GM18858 (cell line): ENCODE measurements at regions not wholly inside any gene's neighbourhood (a gene's known extent, or its start where the extent isn't known, plus 50 kb on each side); places are given as distances from the start of the nearest gene placed in this dataset.

Experiments used
- ATAC-seq: cut with Tn5 transposase; IDR thresholded peaks from one replicate; pipeline ENCODE4 v1.9.1; 2021; ENCODE audit not compliant: unreplicated experiment

DNA sequence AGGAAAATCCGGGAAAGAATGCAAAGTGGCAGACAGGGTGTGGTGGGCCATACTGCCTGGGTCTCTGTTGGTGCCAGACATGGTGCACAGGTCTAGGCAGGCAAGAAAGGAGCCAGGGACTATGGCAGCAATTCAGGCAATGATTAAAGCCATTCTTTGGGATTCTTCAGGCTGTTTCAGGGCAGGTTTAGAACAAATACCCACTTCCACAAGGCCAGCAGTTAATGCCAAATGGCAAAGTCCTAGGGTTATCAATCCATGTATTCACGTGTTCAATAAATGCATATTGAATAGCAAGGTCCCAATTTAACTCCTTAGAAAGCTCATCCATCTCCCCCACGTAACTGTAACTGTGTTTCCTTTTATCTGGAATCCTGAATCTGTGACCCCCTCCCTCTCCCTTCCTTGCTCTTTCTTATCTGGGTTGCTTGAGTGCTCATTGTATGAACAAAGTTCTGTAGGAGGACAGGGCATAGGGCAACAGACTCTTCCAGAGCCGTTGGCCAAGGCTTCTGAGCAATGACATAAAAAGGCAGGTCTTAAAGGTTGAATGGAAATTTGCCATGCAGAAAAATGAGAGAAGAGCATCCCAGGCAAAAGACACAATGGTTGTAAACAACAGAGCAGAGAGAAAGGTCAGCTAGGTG, 146.8 kb upstream of the KLHL29 start:
- ATAC-seq = no peak

DNA sequence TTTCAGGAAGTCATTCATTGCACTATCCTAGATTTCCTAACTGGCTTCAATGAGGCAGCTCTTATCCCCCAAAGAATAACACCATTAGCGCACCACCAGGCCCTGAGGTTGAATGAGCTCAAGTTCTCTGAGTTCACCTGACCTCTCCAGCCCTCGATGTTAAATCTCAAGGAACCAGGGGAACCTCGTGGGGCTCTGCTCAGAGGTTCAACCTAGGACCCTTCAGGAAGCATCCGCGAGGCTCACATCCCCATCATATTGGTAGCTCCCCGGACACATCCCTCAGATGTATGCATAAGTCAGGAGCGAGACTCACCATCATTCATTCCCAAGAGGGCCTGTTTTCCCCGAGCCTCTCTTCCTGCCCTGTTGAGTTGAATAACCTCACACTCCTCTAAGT, 145.6 kb upstream of the KLHL29 start:
- ATAC-seq = no peak

DNA sequence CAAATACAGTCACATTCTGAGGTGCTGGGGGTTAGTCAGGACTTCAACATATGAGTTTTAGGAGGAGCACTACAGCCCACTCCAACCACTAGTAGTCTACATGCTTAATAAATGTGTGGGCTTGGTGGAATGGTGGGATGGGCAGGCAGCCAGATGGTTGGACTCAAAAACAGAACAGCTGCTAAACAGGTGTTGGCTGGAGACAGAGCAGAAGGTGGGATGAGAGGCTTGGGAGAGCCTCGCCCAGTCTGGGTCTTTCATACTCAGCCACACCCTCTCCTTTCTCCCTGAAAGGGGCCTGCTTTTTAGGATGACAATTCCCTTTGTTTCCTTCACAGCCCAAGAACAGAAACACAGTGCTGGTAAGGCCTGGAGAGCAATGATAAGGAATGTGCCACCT, 143.9 kb upstream of the KLHL29 start:
- no peak for ATAC-seq

DNA sequence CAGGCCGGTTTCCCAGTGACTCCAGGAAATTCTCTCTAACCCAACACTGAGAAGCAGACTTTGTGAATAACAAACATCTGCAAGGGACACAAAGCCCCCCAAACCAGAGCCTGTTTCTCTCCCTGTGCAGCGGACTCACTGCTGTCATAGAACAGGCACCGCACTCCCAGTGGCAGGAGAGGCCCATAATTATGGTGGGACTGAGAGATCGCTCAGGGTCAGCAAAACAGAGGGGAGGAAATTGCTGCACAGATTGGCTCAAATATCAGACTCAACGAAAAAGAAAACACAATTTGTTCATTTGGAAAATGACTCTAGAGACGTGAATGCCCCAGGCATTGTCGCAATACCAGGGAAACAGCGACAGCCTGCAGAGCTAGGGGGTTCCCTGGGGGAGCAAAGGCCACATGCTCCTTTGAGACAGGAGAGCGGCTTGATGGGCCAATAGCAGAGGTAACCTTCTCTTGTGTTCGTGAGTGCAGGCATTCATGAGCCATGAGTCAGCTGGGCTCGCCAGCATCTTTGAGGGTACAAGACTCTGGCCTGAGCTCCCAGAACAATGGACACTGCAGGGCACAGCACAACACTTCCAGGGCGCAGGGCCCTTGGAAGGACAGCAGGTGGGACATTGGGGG, 143.3 kb upstream of the KLHL29 start:
- ATAC-seq = no peak

DNA sequence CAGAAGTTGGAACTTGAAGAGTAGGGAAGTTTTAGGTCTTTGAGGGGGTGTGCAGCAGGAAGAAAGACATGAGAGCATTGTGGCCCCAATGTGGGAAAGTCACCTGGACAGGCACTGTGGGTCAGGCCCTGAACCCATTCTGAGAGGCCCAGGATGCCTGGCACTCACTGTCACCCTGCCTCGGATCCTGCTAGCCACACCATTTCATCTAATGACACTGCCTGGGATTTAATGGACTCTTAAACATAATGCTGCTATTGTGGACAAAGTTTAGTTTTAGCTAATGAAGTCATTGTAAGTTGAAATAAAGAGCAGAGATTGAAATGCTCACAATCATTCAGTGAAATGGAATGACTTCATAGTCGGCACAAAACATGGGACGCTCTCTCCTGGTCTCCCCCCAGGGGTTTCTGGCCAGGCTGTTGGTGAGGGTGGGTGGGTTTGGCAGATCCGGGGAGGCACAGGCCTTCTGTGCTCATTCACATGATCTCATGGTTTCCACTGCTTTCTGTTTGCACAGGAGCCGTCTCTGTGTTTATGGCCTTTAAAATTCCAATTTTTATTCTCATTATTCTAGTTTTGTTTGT, 141.8 kb upstream of the KLHL29 start:
- ATAC-seq = no peak

DNA sequence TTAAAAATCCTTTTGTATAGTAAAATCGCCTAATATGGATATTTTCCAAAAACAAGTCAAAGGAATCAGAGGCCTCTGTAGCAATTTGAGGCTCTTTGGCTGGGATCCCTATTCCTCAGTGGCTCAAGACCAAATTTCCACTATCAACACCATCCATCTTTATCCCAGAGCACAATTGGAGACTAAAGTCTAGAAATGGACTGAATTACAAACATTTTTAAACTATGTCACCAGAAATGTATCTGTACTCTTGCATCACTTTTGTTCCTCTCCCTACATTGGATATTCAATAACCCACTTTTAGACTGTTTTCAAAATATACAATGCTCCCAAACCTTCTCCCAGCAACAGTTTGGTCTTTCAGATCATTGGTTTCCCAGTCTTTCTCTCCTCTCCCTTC, 140.4 kb upstream of the KLHL29 start:
- no peak for ATAC-seq

DNA sequence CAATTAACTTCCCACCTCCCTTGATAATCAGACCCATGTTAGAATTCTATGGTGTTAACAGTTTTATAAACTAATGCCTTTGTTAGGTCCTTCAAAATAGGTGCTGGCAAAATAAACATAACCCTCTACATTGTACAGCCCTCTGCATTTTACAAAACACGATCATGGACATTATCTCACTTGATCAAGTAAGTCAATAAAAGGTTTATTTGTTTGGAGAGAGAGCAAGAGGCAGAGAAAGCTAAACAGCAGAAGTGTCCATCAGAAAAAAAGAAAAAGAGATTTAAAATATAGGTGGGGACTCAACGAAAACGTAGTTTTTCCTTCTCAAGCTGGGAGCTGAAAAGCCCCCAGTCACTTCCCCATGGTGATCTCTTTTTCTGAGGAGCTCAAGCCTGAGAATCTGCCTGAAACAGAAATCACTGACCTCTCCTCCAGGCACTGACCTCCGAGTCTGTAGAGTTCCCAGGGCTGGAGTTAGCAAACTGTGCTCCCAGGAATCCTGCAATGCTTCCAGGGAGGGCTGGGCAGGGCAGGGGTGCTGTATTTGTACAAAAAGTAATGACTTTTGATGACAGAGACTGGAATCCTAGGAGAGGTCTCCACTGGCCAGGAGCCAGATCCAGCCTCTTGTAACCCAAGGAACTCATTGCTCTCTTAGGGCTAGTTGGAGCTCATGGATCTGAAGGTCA, 137.8 kb upstream of the KLHL29 start:
- ATAC-seq = no peak

DNA sequence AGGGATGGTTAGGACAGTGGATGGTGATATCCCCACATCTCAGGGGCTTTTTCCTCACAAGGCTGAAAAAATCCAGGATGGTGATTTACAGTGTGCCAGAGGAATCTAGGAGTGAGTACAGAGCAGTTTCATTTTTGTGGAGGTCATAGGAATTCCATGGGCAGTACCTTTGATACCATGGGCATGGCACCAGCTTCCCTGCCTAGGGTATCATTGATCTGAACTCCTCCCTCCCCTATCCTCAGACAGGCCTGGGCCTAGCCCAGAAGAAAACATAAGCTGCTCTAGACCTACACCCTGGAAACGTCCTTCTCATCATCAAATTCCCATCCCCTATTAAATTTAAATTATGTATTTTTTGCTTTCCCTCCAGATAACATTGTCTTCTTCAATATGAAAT, 136.3 kb upstream of the KLHL29 start:
- ATAC-seq = no peak

DNA sequence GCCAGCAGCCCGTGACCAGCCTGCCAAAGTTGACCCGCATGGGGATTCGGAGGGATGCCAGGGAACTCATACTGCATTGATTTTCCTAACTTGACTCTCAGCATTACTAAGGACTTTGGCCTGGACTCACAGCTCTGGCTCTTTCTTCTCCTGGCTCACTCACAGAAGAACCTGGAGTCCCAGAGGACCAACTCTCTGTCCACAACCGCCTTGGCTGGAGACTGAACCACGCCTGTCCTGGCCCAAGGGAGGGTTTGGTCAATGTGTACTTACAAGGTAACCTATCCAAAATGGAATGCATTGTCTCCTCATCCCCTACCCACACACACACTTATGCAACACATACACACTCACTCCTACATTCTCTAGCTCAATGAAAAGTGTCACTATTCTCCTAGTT, 135.6 kb upstream of the KLHL29 start:
- ATAC-seq = no peak

DNA sequence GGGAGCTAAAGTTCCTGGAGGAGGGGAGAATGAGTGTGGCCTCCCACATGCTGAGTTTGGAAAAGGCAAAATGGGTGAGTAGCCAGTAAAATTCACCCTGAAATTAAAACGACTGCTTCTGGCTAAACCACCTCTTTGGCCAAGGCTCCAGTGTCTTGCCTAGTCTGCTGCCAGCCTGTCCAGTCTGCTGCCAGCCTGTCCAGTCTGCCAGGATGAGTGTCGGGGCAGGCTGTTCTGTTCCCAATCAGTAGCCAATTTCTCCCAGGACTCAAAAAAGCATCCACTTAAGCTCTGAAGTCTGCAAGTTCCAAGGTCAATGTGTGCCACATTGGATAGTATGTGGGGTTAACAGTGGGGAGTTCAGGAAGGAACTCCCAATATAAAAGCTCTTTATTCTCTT, 134.6 kb upstream of the KLHL29 start:
- ATAC-seq = no peak

DNA sequence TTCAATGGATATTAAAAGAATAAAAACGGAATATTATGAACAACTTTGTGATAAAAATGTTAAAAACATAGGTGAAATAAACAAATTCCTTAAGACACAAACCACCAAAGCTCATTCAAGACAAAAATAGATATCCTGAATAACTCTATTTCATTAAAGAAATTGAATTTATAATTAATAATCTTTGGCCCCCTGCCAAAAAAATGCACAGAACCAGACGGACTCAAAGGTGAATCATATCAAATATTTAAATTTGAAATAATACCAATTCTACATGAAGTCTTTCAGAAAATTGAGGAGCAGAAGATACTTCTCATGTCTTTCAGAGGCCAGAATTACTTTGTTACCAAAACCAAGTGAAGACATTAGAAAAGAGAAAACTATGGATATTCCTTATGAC, 128.3 kb upstream of the KLHL29 start:
- no peak for ATAC-seq

DNA sequence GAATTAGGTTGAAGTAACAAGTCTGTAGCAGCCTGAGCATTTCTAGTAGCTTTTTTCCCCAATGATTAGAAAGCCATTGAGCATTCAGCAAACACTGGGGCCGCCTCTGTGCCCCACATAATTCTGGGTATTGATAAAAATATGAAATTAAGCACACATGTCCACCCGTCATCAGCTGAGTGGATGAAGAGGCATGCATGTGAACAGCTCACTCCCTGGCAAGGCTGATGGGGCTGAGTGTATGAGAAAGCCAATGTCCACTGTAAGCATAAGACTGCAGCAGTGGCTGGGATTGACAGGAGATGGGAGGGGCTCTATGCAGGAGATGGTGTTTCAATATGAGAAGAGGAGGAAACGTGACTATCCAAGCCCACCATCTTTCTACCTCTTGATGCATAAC, 124.4 kb upstream of the KLHL29 start:
- ATAC-seq = no peak

DNA sequence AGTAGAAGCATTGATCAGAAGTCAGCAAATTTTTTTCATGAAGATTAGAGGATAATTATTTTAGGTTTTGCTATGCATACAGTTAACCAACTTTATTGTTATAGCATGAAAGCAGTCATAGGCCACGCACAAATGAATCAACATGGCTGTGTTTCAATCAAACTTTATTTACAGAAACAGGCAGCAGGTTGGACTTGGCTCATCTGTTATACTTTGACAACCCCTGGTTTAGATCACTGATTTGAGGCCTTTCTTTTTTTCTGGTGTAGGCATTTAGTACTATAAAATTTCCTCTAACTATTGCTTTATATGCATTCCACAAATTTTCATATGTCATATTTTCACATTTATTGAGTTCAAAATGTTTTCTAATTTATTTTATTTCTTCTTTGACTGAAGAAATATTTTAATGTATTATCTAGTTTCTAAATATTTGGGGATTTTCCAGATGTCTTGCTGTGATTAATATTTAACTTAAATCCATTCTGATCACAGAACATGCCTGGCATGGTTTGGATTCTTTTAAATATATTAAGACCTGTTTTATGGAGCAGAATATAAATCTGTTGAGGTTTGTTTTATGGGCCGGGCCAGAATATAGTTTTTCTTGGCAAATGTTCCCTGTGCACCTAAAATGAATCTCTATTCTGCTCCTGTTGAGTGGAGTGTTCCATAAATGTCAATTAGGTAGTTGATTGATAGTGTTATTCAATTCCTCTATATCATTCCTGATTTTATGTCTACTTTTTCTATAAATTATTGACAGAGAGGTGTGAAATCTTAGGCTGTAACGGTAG, 116.3 kb upstream of the KLHL29 start:
- no peak for ATAC-seq

DNA sequence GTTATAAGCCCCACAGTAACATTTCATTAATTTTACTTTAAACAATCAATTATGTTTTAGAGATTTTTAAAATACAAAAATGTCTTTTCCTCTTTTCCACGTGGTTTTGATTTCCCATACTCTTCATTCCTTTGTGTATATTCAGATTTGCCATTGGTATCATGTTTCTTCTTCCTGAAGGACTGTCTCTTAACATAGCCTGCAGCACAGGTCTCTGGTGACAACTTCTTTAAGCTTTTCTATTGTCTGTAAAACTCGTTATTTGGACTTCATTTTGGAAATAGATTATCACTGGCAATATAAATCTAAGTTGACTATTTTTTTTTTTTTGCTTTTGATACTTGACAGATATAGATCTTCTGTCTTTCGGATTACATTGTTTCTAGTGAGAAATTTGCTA, 115.2 kb upstream of the KLHL29 start:
- ATAC-seq = no peak

DNA sequence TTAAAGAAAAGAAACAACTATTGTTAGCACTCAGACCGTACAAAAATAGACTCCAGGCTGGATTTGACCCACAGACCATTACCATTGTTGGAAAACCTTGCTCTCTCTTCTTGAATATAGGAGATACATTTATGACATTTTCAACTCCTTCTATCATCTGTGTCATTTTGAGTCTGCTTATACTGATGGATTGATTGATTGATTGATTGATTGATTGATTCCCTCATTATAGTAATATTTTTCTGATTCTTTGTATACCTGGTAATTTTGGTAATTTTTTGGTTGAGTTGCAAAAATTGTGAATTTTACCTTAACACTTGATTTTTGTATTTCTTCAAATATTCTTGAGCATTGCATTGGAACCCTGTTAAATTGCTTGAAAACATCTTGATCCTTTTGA, 114.2 kb upstream of the KLHL29 start:
- ATAC-seq = no peak

DNA sequence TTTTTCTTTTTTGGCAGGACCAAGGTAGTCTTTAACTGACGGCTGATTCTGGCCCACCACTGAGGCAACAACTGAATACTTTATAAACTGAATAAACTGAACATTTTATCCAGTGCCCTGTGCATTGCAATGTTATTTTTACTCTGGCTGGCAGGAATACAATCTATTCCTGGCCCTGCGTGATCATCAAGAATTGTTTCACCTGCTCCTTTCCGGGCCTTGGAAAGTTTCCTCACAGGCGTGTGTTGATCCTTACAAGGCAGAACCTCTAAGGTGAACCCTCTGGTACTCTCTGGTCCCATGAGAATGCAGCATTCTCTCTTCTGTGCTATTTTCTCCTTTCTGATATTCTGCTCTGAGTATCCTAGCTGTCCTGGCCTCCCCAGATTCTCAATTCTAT, 113.7 kb upstream of the KLHL29 start:
- no peak for ATAC-seq

DNA sequence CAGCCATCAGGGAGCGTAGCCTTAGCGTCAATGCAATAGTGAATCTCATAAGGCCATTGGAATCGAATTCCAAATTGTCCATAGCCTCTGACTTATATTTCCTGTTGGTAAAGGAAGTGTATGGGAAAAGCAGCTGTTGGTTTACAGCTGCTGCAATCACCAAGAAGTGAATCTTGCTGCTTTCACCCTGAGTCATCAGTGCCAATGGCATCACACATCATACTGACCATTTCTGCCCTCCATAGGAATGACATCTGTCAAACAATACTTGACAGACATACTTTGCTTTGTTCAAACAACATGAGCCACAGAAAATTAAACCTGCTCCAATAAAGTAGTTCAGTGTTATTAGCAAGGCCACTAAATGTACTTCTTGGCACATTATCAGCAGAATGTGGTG, 111.2 kb upstream of the KLHL29 start:
- ATAC-seq = no peak

DNA sequence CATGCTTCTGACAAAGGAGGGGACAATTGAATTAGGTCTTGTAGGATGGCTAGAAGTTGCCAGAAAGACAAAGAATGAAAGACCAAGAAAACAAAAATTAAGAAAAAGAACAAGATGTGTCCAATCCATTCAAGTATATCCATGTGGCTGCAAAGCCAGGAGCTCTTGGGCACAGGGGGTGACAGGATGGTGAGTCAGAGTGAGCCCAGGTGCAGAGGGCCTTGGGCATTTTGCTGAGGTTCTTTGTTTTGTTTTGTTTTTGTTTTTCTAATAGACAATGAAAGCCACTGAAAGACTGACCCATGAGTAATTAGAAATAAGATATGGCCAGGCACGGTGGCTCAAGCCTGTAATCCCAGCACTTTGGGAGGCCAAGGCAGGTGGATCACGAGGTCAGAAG, 104.6 kb upstream of the KLHL29 start:
- ATAC-seq = no peak

DNA sequence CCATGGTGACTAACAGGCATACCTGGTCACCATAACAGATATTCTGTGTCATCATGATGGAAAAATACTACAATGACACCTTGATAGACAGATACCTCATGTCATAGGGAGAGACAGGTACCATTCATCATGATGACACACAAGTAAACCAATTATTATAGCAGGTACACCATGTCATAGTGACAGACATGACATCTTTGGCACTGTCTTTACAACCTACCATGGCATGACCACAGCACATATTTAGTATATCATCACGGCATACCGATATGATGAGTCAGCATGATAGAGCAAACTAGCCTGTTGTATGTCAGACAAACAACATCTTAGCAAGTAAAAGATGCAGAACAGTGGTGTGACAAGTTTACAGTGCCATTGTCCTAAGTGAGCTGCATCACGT, 101.3 kb upstream of the KLHL29 start:
- ATAC-seq = no peak

DNA sequence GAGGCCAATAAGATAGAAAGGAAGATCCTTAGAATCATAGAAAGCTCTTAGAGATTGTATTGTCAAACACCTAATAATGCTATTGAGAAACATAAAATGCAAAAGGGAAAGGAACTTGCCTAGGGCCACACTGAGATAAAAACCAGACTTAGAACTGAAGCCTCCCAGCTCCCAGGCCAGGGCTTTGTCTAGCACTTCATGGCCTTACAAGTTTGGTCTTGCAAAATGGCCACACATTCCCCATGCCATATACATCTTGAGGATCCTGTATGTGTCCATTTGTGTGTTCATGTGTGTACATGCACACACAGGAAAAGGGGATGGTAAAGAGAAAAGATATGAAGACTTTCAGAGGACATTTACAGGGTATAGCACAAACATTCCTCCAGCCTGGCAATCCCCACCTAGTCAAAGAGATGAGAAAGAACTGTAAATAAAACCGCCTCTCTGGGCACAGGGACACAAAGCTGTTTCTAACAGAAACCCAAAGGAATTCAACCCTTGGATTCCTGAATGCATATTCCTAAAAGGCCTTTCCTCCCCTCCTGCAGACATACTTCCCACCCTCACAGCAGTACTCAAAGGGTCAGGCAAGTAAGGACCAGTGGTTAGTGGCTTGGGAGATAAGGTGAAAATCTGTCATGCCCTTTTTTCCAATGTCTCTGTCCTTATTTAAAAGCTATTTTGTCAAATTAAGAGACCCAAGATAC, 99.7 kb upstream of the KLHL29 start:
- no peak for ATAC-seq
